ENCODE measurements at regions not wholly inside any gene's neighbourhood (a gene's known extent, or its start where the extent isn't known, plus 50 kb on each side); places are given as distances from the start of the nearest gene placed in this dataset.

GRCh38 chr2:240253583-240254145, 113.2 kb upstream of the OTOS start:
- ATAC-seq (no peak), DNase-seq (no peak)
- Histone ChIP-seq H3K27ac (ENCODE audit: low read length) (no peak overlapping the region), H3K36me3 (ENCODE audit: control insufficient read depth, insufficient read depth, low read length) (no peaks in the 10 kb centered on the region), H3K4me1 (ENCODE audit: control insufficient read depth, insufficient read depth, low read length) (peaks cover 4% of the 10 kb centered on the region), H3K9me3 (ENCODE audit: control insufficient read depth, insufficient read depth, low read length) (no peaks in the 10 kb centered on the region), H3K27me3 (ENCODE audit: control insufficient read depth, insufficient read depth, low read length) (no peaks in the 10 kb centered on the region), H3K4me3 (ENCODE audit: low read length) (no peak overlapping the region)
- intact Hi-C loops (cut with micrococcal nuclease) = no loop called here
- no peaks in the 10 kb centered on the region for H3K4me1 Mint-ChIP-seq
- no peak for TF ChIP-seq CTCF (IDR thresholded peaks at IDR 0.05)
- WGBS (ENCODE audit: insufficient coverage) = 73% methylated on average over 10 of the region's 10 CpGs
- H3K4me3 Mint-ChIP-seq = no peak overlapping the region
- no peak overlapping the region for H3K27ac Mint-ChIP-seq
- no peaks in the 10 kb centered on the region for H3K36me3 Mint-ChIP-seq
- peaks cover 4 to 6% of the 10 kb centered on the region in 2 donors for H3K27me3 Mint-ChIP-seq (ENCODE audit: low read depth in 2 of 2)
- H3K9me3 Mint-ChIP-seq = no peaks in the 10 kb centered on the region

- Mint-ChIP-seq H3K36me3 (no peaks in the 10 kb centered on the region), H3K4me1 (no peaks in the 10 kb centered on the region), H3K4me3 (no peak overlapping the region), H3K9me3 (no peaks in the 10 kb centered on the region), H3K27me3 (ENCODE audit: low read depth in 2 of 2) (peaks cover 4 to 6% of the 10 kb centered on the region in 2 donors), H3K27ac (no peak overlapping the region)
- Histone ChIP-seq H3K9me3 (ENCODE audit: control insufficient read depth, insufficient read depth, low read length) (no peaks in the 10 kb centered on the region), H3K4me3 (ENCODE audit: low read length) (no peak overlapping the region), H3K4me1 (ENCODE audit: control insufficient read depth, insufficient read depth, low read length) (peaks cover 4% of the 10 kb centered on the region), H3K36me3 (ENCODE audit: control insufficient read depth, insufficient read depth, low read length) (no peaks in the 10 kb centered on the region), H3K27ac (ENCODE audit: low read length) (no peak overlapping the region), H3K27me3 (ENCODE audit: control insufficient read depth, insufficient read depth, low read length) (no peaks in the 10 kb centered on the region)
- no peak for TF ChIP-seq CTCF (IDR thresholded peaks at IDR 0.05)
- ATAC-seq (no peak), DNase-seq (no peak)
- 88% methylated on average over 15 of the region's 15 CpGs for WGBS (ENCODE audit: insufficient coverage)
- intact Hi-C loops (cut with micrococcal nuclease) = no loop called here
Observed at GRCh38 chr2:240254337-240255164, 114.1 kb upstream of the OTOS start.

- Mint-ChIP-seq H3K4me3 (no peak overlapping the region), H3K27me3 (ENCODE audit: low read depth in 2 of 2) (peaks cover 4 to 6% of the 10 kb centered on the region in 2 donors), H3K36me3 (no peaks in the 10 kb centered on the region), H3K27ac (no peak overlapping the region), H3K9me3 (no peaks in the 10 kb centered on the region), H3K4me1 (no peaks in the 10 kb centered on the region)
- 84% methylated on average over 8 of the region's 8 CpGs for WGBS (ENCODE audit: insufficient coverage)
- ATAC-seq (no peak), DNase-seq (no peak)
- Histone ChIP-seq H3K4me1 (ENCODE audit: control insufficient read depth, insufficient read depth, low read length) (peaks cover 4% of the 10 kb centered on the region), H3K9me3 (ENCODE audit: control insufficient read depth, insufficient read depth, low read length) (no peaks in the 10 kb centered on the region), H3K27me3 (ENCODE audit: control insufficient read depth, insufficient read depth, low read length) (no peaks in the 10 kb centered on the region), H3K4me3 (ENCODE audit: low read length) (no peak overlapping the region), H3K36me3 (ENCODE audit: control insufficient read depth, insufficient read depth, low read length) (no peaks in the 10 kb centered on the region), H3K27ac (ENCODE audit: low read length) (no peak overlapping the region)
- intact Hi-C loops (cut with micrococcal nuclease) = no loop called here
- no peak for TF ChIP-seq CTCF (IDR thresholded peaks at IDR 0.05)
Observed at GRCh38 chr2:240255165-240255491, 114.7 kb upstream of the OTOS start.
